HUES6 (cell line): ENCODE measurements at regions not wholly inside any gene's neighbourhood (a gene's known extent, or its start where the extent isn't known, plus 50 kb on each side); places are given as distances from the start of the nearest gene placed in this dataset.

Experiments
- H3K27ac ChIP-seq: 2 replicates; pipeline ENCODE4 v1.7.0; 2013; ENCODE audit warnings: low read depth, mild to moderate bottlenecking, low read length, inconsistent platforms
- H3K27me3 ChIP-seq: 2 replicates; pipeline ENCODE4 v1.6.1; 2013; ENCODE audit warnings: low read length; ENCODE audit not compliant: control insufficient read depth, insufficient read depth
- H3K36me3 ChIP-seq: 2 replicates; pipeline ENCODE4 v1.6.1; 2013; ENCODE audit warnings: low read length; ENCODE audit not compliant: control insufficient read depth, insufficient read depth
- H3K4me1 ChIP-seq: 2 replicates; pipeline ENCODE4 v1.6.1; 2013; ENCODE audit warnings: low read length; ENCODE audit not compliant: control insufficient read depth, insufficient read depth
- H3K4me3 ChIP-seq: 2 replicates; pipeline ENCODE4 v1.5.1; 2013; ENCODE audit warnings: low read depth, low read length
- H3K9ac ChIP-seq: one replicate; pipeline ENCODE4 v1.6.1; 2013; ENCODE audit warnings: mild to moderate bottlenecking, low read length
- H3K9me3 ChIP-seq: 2 replicates; pipeline ENCODE4 v1.6.1; 2013; ENCODE audit warnings: low read depth, low read length; ENCODE audit not compliant: control insufficient read depth, insufficient read depth

- no peak overlapping the region for H3K9ac ChIP-seq
- H3K4me3 ChIP-seq: no peak overlapping the region
- H3K9me3 ChIP-seq: 0 out of 2 replicates have a peak, but pooled peaks cover 4% of the 10 kb centered on the region
- no peak overlapping the region for H3K27ac ChIP-seq
- no peaks in the 10 kb centered on the region for H3K27me3 ChIP-seq
- H3K36me3 ChIP-seq: no peaks in the 10 kb centered on the region
- H3K4me1 ChIP-seq: no peaks in the 10 kb centered on the region
Observed at GRCh38 chr2:157168501-157168900, 89.0 kb upstream of the GALNT5 start.

DNA sequence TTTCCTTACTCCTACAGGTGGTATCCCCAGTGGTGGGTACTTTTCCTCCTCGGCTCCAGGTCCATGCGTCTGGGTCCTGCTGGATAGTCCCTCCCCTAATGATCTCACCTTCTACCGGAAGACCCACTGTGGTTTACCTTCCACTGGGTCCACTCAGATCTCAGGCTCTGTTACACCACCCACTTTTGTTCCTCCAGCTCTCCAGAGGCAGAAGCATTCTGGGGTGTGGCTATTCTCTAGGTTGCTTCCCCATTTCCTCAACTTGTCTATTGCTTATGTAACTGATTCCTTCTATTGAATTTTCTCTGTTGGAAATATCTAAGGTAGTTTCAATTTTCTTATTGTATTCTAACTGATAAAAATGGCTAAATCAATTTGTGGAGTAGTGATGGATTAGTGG is 87.6 kb upstream of the GALNT5 start:
- no peak overlapping the region for H3K27ac ChIP-seq
- no peak overlapping the region for H3K4me3 ChIP-seq
- H3K9ac ChIP-seq: no peak overlapping the region
- 0 out of 2 replicates have a peak, but pooled peaks cover 4% of the 10 kb centered on the region for H3K9me3 ChIP-seq
- H3K36me3 ChIP-seq: no peaks in the 10 kb centered on the region
- H3K27me3 ChIP-seq: no peaks in the 10 kb centered on the region
- no peaks in the 10 kb centered on the region for H3K4me1 ChIP-seq

- H3K36me3 ChIP-seq: no peaks in the 10 kb centered on the region
- 0 out of 2 replicates have a peak, but pooled peaks cover 1% of the 10 kb centered on the region for H3K9me3 ChIP-seq
- no peaks in the 10 kb centered on the region for H3K27me3 ChIP-seq
- no peak overlapping the region for H3K9ac ChIP-seq
- no peak overlapping the region for H3K4me3 ChIP-seq
- H3K4me1 ChIP-seq: no peaks in the 10 kb centered on the region
- H3K27ac ChIP-seq: no peak overlapping the region
Observed at GRCh38 chr2:157170299-157170698, 87.2 kb upstream of the GALNT5 start.

- Histone ChIP-seq H3K9ac (no peak overlapping the region), H3K27me3 (no peaks in the 10 kb centered on the region), H3K36me3 (no peaks in the 10 kb centered on the region), H3K9me3 (0 out of 2 replicates have a peak, but pooled peaks cover 3% of the 10 kb centered on the region), H3K27ac (no peak overlapping the region), H3K4me1 (no peaks in the 10 kb centered on the region), H3K4me3 (no peak overlapping the region)
Observed at GRCh38 chr2:157172239-157172638, 85.3 kb upstream of the GALNT5 start.

GRCh38 chr2:157172866-157173578 is 84.5 kb upstream of the GALNT5 start:
- H3K4me1 ChIP-seq: no peaks in the 10 kb centered on the region
- H3K4me3 ChIP-seq: no peak overlapping the region
- no peak overlapping the region for H3K27ac ChIP-seq
- 0 out of 2 replicates have a peak, but pooled peaks cover 3% of the 10 kb centered on the region for H3K9me3 ChIP-seq
- no peaks in the 10 kb centered on the region for H3K27me3 ChIP-seq
- no peaks in the 10 kb centered on the region for H3K36me3 ChIP-seq
- H3K9ac ChIP-seq: no peak overlapping the region

- no peaks in the 10 kb centered on the region for H3K27me3 ChIP-seq
- H3K36me3 ChIP-seq: no peaks in the 10 kb centered on the region
- no peak overlapping the region for H3K4me3 ChIP-seq
- H3K27ac ChIP-seq: no peak overlapping the region
- H3K9me3 ChIP-seq: 0 out of 2 replicates have a peak, but pooled peaks cover 3% of the 10 kb centered on the region
- no peak overlapping the region for H3K9ac ChIP-seq
- no peaks in the 10 kb centered on the region for H3K4me1 ChIP-seq
Observed at GRCh38 chr2:157173740-157174184, 83.7 kb upstream of the GALNT5 start.

- H3K36me3 ChIP-seq: no peaks in the 10 kb centered on the region
- H3K9me3 ChIP-seq: 0 out of 2 replicates have a peak, but pooled peaks cover 3% of the 10 kb centered on the region
- no peak overlapping the region for H3K4me3 ChIP-seq
- no peaks in the 10 kb centered on the region for H3K27me3 ChIP-seq
- no peak overlapping the region for H3K27ac ChIP-seq
- no peak overlapping the region for H3K9ac ChIP-seq
- H3K4me1 ChIP-seq: no peaks in the 10 kb centered on the region
Observed at GRCh38 chr2:157174321-157174720, 83.2 kb upstream of the GALNT5 start.

DNA sequence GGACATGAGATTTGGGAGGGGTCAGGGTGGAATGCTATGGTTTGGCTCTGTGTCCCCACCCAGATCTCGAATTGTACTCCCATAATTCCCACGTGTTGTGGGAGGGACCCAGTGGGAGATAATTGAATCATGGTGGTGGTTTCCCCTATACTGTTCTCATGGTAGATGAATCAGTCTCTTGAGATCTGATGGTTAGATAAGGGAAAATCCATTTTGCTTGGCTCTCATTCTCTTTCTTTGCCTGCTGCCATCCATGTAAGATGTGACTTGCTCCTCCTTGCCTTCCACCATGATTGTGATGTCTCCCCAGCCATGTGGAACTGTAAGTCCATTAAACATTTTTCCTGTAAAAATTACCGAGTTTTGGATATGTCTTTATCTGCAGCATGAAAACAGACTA is 80.9 kb upstream of the GALNT5 start:
- Histone ChIP-seq H3K4me1 (no peaks in the 10 kb centered on the region), H3K27me3 (no peaks in the 10 kb centered on the region), H3K9me3 (0 out of 2 replicates have a peak, but pooled peaks cover 3% of the 10 kb centered on the region), H3K27ac (no peak overlapping the region), H3K36me3 (no peaks in the 10 kb centered on the region), H3K9ac (no peak overlapping the region), H3K4me3 (no peak overlapping the region)

- H3K9me3 ChIP-seq: 0 out of 2 replicates have a peak, but pooled peaks cover 3% of the 10 kb centered on the region
- H3K4me3 ChIP-seq: no peak overlapping the region
- H3K4me1 ChIP-seq: no peaks in the 10 kb centered on the region; the same call in 1 of the 2 replicates
- no peaks in the 10 kb centered on the region for H3K27me3 ChIP-seq
- no peaks in the 10 kb centered on the region for H3K36me3 ChIP-seq
- H3K27ac ChIP-seq: no peak overlapping the region
- no peak overlapping the region for H3K9ac ChIP-seq
Observed at GRCh38 chr2:157178874-157179273, 78.6 kb upstream of the GALNT5 start.

- no peaks in the 10 kb centered on the region for H3K27me3 ChIP-seq
- no peaks in the 10 kb centered on the region for H3K36me3 ChIP-seq
- H3K4me3 ChIP-seq: no peak overlapping the region
- 0 out of 2 replicates have a peak, but pooled peaks cover 3% of the 10 kb centered on the region for H3K9me3 ChIP-seq
- H3K4me1 ChIP-seq: no peaks in the 10 kb centered on the region; the same call in 1 of the 2 replicates
- no peak overlapping the region for H3K9ac ChIP-seq
- no peak overlapping the region for H3K27ac ChIP-seq
Observed at GRCh38 chr2:157179324-157180105, 78.0 kb upstream of the GALNT5 start.

DNA sequence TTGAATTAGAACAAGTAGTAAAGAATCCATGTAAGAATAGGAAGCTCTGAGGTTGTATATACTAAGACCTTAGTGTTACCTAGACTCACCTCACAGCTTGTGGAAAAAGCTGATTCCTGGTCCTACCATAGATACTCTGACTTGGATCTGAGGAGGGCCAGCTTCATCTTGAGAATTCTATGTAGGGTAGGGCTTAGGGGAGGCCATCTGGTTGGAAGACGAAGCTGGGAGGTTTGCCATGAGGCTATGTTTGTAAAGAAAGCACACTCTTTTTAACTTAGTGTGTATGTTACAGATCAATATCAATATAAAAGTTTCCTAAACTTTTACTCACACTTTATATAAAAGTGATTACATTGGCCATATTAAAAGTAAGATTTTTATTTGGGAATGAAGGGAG is 77.1 kb upstream of the GALNT5 start:
- no peaks in the 10 kb centered on the region for H3K36me3 ChIP-seq
- no peak overlapping the region for H3K4me3 ChIP-seq
- H3K4me1 ChIP-seq: no peaks in the 10 kb centered on the region; the same call in 1 of the 2 replicates

More for the DNA sequence above, 77.1 kb upstream of the GALNT5 start:
- no peaks in the 10 kb centered on the region for H3K27me3 ChIP-seq
- 0 out of 2 replicates have a peak, but pooled peaks cover 3% of the 10 kb centered on the region for H3K9me3 ChIP-seq
- no peak overlapping the region for H3K9ac ChIP-seq
- H3K27ac ChIP-seq: no peak overlapping the region
